Mesenchymal stem cell (in vitro differentiated cells and primary cell): ENCODE measurements at regions not wholly inside any gene's neighbourhood (a gene's known extent, or its start where the extent isn't known, plus 50 kb on each side); places are given as distances from the start of the nearest gene placed in this dataset.
A peak's percentile ranks its signal among the peaks of the same experiment; 100 is the strongest.

Experiments
- DNase-seq: peaks from one replicate; pipeline ENCODE4 v3.0.0-alpha.2; 2013
- H2AFZ ChIP-seq: one replicate; pipeline ENCODE4 v1.6.1; 2013; ENCODE audit warnings: low read depth, mild to moderate bottlenecking, control low read depth, inconsistent platforms, low read length, moderate library complexity
- H2AK5ac ChIP-seq: 2 replicates; pipeline ENCODE4 v1.6.1; 2013; ENCODE audit warnings: low read length, moderate library complexity, mild to moderate bottlenecking, inconsistent platforms; ENCODE audit not compliant: severe bottlenecking
- H2BK120ac ChIP-seq: one replicate; pipeline ENCODE4 v1.6.1; 2013; ENCODE audit warnings: low read depth, mild to moderate bottlenecking, inconsistent platforms, low read length, moderate library complexity
- H2BK12ac ChIP-seq, 2 experiments: one replicate each; pipeline ENCODE4 v1.6.1; 2013; ENCODE audit warnings: inconsistent platforms in 2 of 2, low read length in 2 of 2, mild to moderate bottlenecking in 2 of 2, moderate library complexity in 2 of 2, control low read depth in 1 of 2
- H2BK15ac ChIP-seq: one replicate; pipeline ENCODE4 v1.6.1; 2013; ENCODE audit warnings: mild to moderate bottlenecking, low read depth, inconsistent platforms; ENCODE audit not compliant: poor library complexity, severe bottlenecking
- H2BK5ac ChIP-seq: 2 replicates; pipeline ENCODE4 v1.6.1; 2013; ENCODE audit warnings: low read depth, mild to moderate bottlenecking, low read length, control low read depth, inconsistent platforms; ENCODE audit not compliant: poor library complexity, severe bottlenecking
- H3K14ac ChIP-seq, 2 experiments: one replicate each; pipeline ENCODE4 v1.6.1; 2013; ENCODE audit warnings: inconsistent platforms in 2 of 2, low read length in 2 of 2, control low read depth in 1 of 2, mild to moderate bottlenecking in 1 of 2, moderate library complexity in 1 of 2
- H3K18ac ChIP-seq, 2 experiments: one replicate each; pipeline ENCODE4 v1.6.1; 2013; ENCODE audit warnings: inconsistent platforms in 2 of 2, low read length in 2 of 2, control low read depth in 1 of 2, low read depth in 1 of 2, mild to moderate bottlenecking in 1 of 2
- H3K23ac ChIP-seq, 2 experiments: one replicate each; pipeline ENCODE4 v1.6.1; 2013; ENCODE audit warnings: inconsistent platforms in 2 of 2, low read length in 2 of 2, mild to moderate bottlenecking in 2 of 2, moderate library complexity in 2 of 2, control low read depth in 1 of 2
- H3K27ac ChIP-seq: 2 replicates; pipeline ENCODE4 v1.5.1; 2013; ENCODE audit warnings: mild to moderate bottlenecking, moderate library complexity, low read length, control low read depth, inconsistent platforms; ENCODE audit not compliant: poor library complexity, severe bottlenecking
- H3K27me3 ChIP-seq, 2 experiments: 2 replicates each; pipeline versions ENCODE4 v1.6.1 to v1.7.0; 2013; ENCODE audit warnings: low read length in 2 of 2, mild to moderate bottlenecking in 2 of 2, moderate library complexity in 2 of 2, control low read depth in 1 of 2, inconsistent platforms in 1 of 2; ENCODE audit not compliant: control insufficient read depth in 1 of 2, insufficient read depth in 1 of 2
- H3K36me3 ChIP-seq, 2 experiments: 2 replicates each; pipeline versions ENCODE4 v1.6.1 to v1.7.0; 2013; ENCODE audit warnings: low read length in 2 of 2, control low read depth in 1 of 2, inconsistent platforms in 1 of 2, low read depth in 1 of 2, mild to moderate bottlenecking in 1 of 2; ENCODE audit not compliant: insufficient read depth in 2 of 2, control insufficient read depth in 1 of 2
- H3K4ac ChIP-seq, 2 experiments: one replicate each; pipeline ENCODE4 v1.6.1; 2013; ENCODE audit warnings: inconsistent platforms in 2 of 2, low read length in 2 of 2, mild to moderate bottlenecking in 2 of 2, moderate library complexity in 2 of 2, control low read depth in 1 of 2, low read depth in 1 of 2
- H3K4me1 ChIP-seq: 2 replicates; pipeline ENCODE4 v1.6.1; 2013; ENCODE audit warnings: low read depth, low read length, control low read depth; ENCODE audit not compliant: control insufficient read depth, insufficient read depth
- H3K4me2 ChIP-seq: 2 replicates; pipeline ENCODE4 v1.6.1; 2013; ENCODE audit warnings: low read length, mild to moderate bottlenecking, inconsistent platforms; ENCODE audit not compliant: poor library complexity, severe bottlenecking
- H3K4me3 ChIP-seq, 2 experiments: 2 replicates each; pipeline versions ENCODE4 v1.5.1 to v1.7.0; 2013; ENCODE audit warnings: low read length in 2 of 2, mild to moderate bottlenecking in 2 of 2, control low read depth in 1 of 2, low read depth in 1 of 2; ENCODE audit not compliant: insufficient read depth in 1 of 2
- H3K79me1 ChIP-seq: replicated peaks from 2 replicates; pipeline ENCODE4 v1.6.1; 2013; ENCODE audit warnings: mild to moderate bottlenecking, control low read depth, low read length, inconsistent platforms; ENCODE audit not compliant: poor library complexity, severe bottlenecking
- H3K9ac ChIP-seq: 2 replicates; pipeline ENCODE4 v1.7.0; 2013; ENCODE audit warnings: mild to moderate bottlenecking, low read length, moderate library complexity
- H3K9me3 ChIP-seq: 2 replicates; pipeline ENCODE4 v1.7.0; 2013; ENCODE audit warnings: mild to moderate bottlenecking, low read length; ENCODE audit not compliant: control insufficient read depth
- H4K8ac ChIP-seq: one replicate; pipeline ENCODE4 v1.6.1; 2013; ENCODE audit warnings: inconsistent platforms, mild to moderate bottlenecking, low read length, moderate library complexity
- H4K91ac ChIP-seq: one replicate; pipeline ENCODE4 v1.6.1; 2013; ENCODE audit warnings: mild to moderate bottlenecking, low read length, inconsistent platforms
- WGBS: methylation state at CpG from one replicate; pipeline ENCODE4 v1.1.7; 2013; ENCODE audit warnings: mixed read lengths; 5-methylcytosine and 5-hydroxymethylcytosine counted together

GRCh38 chr3:127037971-127038446, 55.1 kb downstream of the PLXNA1 start:
- no peak overlapping the region for H2AK5ac ChIP-seq
- H3K4ac ChIP-seq: no peak overlapping the region
- H4K8ac ChIP-seq: no peak overlapping the region
- no peak overlapping the region for H2BK120ac ChIP-seq
- H3K27me3 ChIP-seq: peaks cover 0 to 14% of the 10 kb centered on the region in 2 experiments
- H3K9ac ChIP-seq: no peak overlapping the region
- H2BK15ac ChIP-seq: no peak overlapping the region
- no peak for DNase-seq
- no peak overlapping the region for H4K91ac ChIP-seq
- H3K18ac ChIP-seq: no peak overlapping the region
- H3K4me2 ChIP-seq: no peak overlapping the region
- H3K4me1 ChIP-seq: peaks cover 32% of the 10 kb centered on the region
- H3K79me1 ChIP-seq: no peaks in the 10 kb centered on the region
- no peak overlapping the region for H3K14ac ChIP-seq
- WGBS: 93% methylated on average over 10 of the region's 10 CpGs
- H3K4me3 ChIP-seq: no peak overlapping the region
- no peak overlapping the region for H2AFZ ChIP-seq
- H2BK12ac ChIP-seq: no peak overlapping the region
- H3K9me3 ChIP-seq: no peaks in the 10 kb centered on the region
- no peak overlapping the region for H3K23ac ChIP-seq
- peaks cover 19 to 29% of the 10 kb centered on the region in 2 experiments for H3K36me3 ChIP-seq
- H2BK5ac ChIP-seq: no peak overlapping the region
- H3K27ac ChIP-seq: no peak overlapping the region

GRCh38 chr3:127038466-127038865, 55.6 kb downstream of the PLXNA1 start:
- H2AFZ ChIP-seq: no peak overlapping the region
- H2BK12ac ChIP-seq: peak overlapping the region in 1 of 2 experiments; percentile 25
- no peaks in the 10 kb centered on the region for H3K79me1 ChIP-seq
- 93% methylated on average over 14 of the region's 14 CpGs for WGBS
- H4K91ac ChIP-seq: no peak overlapping the region
- no peak overlapping the region for H3K4me2 ChIP-seq
- H3K4me3 ChIP-seq: no peak overlapping the region
- H3K9ac ChIP-seq: no peak overlapping the region
- H3K27ac ChIP-seq: no peak overlapping the region
- H2BK120ac ChIP-seq: no peak overlapping the region
- peaks cover 15 to 24% of the 10 kb centered on the region in 2 experiments for H3K36me3 ChIP-seq
- no peak overlapping the region for H2AK5ac ChIP-seq
- no peak overlapping the region for H2BK15ac ChIP-seq
- no peak for DNase-seq
- no peak overlapping the region for H4K8ac ChIP-seq
- H3K14ac ChIP-seq: no peak overlapping the region
- H3K4ac ChIP-seq: no peak overlapping the region
- H3K27me3 ChIP-seq: peaks cover 0 to 14% of the 10 kb centered on the region in 2 experiments
- H3K23ac ChIP-seq: no peak overlapping the region
- peaks cover 36% of the 10 kb centered on the region for H3K4me1 ChIP-seq
- no peak overlapping the region for H2BK5ac ChIP-seq
- no peaks in the 10 kb centered on the region for H3K9me3 ChIP-seq
- H3K18ac ChIP-seq: no peak overlapping the region

- 93% methylated on average over 12 of the region's 12 CpGs for WGBS
- Histone ChIP-seq H3K36me3 (peaks cover 9 to 18% of the 10 kb centered on the region in 2 experiments), H3K9me3 (no peaks in the 10 kb centered on the region), H3K27me3 (peaks cover 0 to 14% of the 10 kb centered on the region in 2 experiments), H3K4me3 (no peak overlapping the region), H4K8ac (no peak overlapping the region), H3K4me1 (peaks cover 42% of the 10 kb centered on the region), H3K27ac (no peak overlapping the region), H3K9ac (no peak overlapping the region), H3K79me1 (no peaks in the 10 kb centered on the region), H4K91ac (no peak overlapping the region), H2AK5ac (no peak overlapping the region), H2BK5ac (no peak overlapping the region), H2BK120ac (no peak overlapping the region), H2BK12ac (no peak overlapping the region), H2AFZ (no peak overlapping the region), H3K18ac (no peak overlapping the region), H3K4ac (no peak overlapping the region), H3K23ac (no peak overlapping the region), H3K14ac (peak overlapping the region in 1 of 2 experiments; percentile 31), H2BK15ac (no peak overlapping the region), H3K4me2 (no peak overlapping the region)
- no peak for DNase-seq
Observed at GRCh38 chr3:127038923-127039581, 56.1 kb downstream of the PLXNA1 start.

- Histone ChIP-seq H3K27me3 (peaks cover 0 to 14% of the 10 kb centered on the region in 2 experiments), H3K14ac (no peak overlapping the region), H3K18ac (no peak overlapping the region), H3K4ac (no peak overlapping the region), H2BK5ac (no peak overlapping the region), H2BK120ac (no peak overlapping the region), H3K23ac (no peak overlapping the region), H2AK5ac (no peak overlapping the region), H3K4me3 (no peak overlapping the region), H3K9me3 (no peaks in the 10 kb centered on the region), H2BK12ac (no peak overlapping the region), H3K4me1 (peaks cover 41% of the 10 kb centered on the region), H4K8ac (no peak overlapping the region), H3K27ac (no peak overlapping the region), H3K9ac (no peak overlapping the region), H3K4me2 (no peak overlapping the region), H3K79me1 (no peaks in the 10 kb centered on the region), H4K91ac (no peak overlapping the region), H2BK15ac (no peak overlapping the region), H2AFZ (no peak overlapping the region), H3K36me3 (peaks cover 2 to 12% of the 10 kb centered on the region in 2 experiments)
- DNase-seq: no peak
- WGBS: 93% methylated on average over 9 of the region's 9 CpGs
Observed at GRCh38 chr3:127039719-127040118, 56.8 kb downstream of the PLXNA1 start.
